ENCODE measurements at regions not wholly inside any gene's neighbourhood (a gene's known extent, or its start where the extent isn't known, plus 50 kb on each side); places are given as distances from the start of the nearest gene placed in this dataset.

DNA sequence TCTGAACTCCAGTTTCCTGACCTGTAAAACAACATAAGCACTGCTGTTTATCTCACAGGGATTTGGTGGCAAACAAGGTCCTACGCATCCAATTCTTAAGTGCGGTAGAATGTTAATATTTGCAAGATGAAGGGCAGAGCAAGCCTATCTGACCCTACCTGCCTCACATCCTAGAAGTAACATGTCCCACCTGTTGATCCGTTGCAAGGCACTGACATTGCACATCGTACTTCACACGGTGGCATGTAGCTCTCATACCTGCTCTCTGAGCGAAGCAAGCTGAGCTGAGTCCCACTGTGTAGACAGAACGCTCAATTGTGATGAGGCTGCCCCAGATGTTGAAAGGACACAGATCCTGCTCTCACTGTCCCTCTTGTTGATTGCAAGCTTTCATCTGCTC, 154.7 kb upstream of the PDE10A start:
- ATAC-seq (ENCODE audit: low FRiP score in 2 of 2) = no peak
- no peak for DNase-seq
- H3K36me3 ChIP-seq = no peaks in the 10 kb centered on the region
- no peak overlapping the region for H3K27ac ChIP-seq
- H3K4me3 ChIP-seq = no peak overlapping the region
- H3K27me3 ChIP-seq = no peaks in the 10 kb centered on the region
- 81 to 87% methylated on average over 6 to 7 of the region's 7 CpGs for WGBS, 2 donors
- no peak for TF ChIP-seq POLR2AphosphoS5 (IDR thresholded peaks at IDR 0.05)
- TF ChIP-seq POLR2A (IDR thresholded peaks at IDR 0.05) = no peak
- no peak for TF ChIP-seq CTCF (IDR thresholded peaks at IDR 0.05)
- TF ChIP-seq EP300 (IDR thresholded peaks at IDR 0.05) = no peak
- no peaks in the 10 kb centered on the region for H3K4me1 ChIP-seq
- H3K9me3 ChIP-seq = no peaks in the 10 kb centered on the region

DNA sequence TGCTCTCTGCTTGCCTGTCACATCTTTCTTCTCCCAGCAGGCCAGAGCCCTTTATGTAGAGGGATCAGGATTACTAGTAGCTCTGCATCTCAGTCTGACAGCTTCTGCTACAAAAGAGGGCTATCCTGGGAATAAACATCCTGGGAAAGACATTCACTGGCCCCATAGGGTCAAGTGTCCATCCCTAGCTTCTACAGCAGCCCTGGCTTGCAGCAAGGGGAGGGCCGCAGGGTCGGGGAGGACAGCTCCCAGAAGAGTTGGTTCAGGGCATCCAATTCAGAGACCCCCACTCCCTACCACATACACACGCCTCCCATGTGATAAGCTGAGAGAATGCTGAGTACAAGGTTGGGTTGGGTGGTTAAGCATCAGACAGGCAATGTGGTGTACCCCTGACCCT, 154.1 kb upstream of the PDE10A start:
- 78 to 81% methylated on average over 3 of the region's 3 CpGs for WGBS, 2 donors
- H3K36me3 ChIP-seq = no peaks in the 10 kb centered on the region
- no peaks in the 10 kb centered on the region for H3K4me1 ChIP-seq
- H3K4me3 ChIP-seq = no peak overlapping the region
- DNase-seq (no peak), ATAC-seq (ENCODE audit: low FRiP score in 2 of 2) (peak in 1 of 2 donors; percentile 64)
- no peaks in the 10 kb centered on the region for H3K9me3 ChIP-seq
- no peak overlapping the region for H3K27ac ChIP-seq
- TF ChIP-seq CTCF (IDR thresholded peaks at IDR 0.05) = no peak
- no peak for TF ChIP-seq EP300 (IDR thresholded peaks at IDR 0.05)
- no peak for TF ChIP-seq POLR2AphosphoS5 (IDR thresholded peaks at IDR 0.05)
- TF ChIP-seq POLR2A (IDR thresholded peaks at IDR 0.05) = no peak
- H3K27me3 ChIP-seq = no peaks in the 10 kb centered on the region

DNA sequence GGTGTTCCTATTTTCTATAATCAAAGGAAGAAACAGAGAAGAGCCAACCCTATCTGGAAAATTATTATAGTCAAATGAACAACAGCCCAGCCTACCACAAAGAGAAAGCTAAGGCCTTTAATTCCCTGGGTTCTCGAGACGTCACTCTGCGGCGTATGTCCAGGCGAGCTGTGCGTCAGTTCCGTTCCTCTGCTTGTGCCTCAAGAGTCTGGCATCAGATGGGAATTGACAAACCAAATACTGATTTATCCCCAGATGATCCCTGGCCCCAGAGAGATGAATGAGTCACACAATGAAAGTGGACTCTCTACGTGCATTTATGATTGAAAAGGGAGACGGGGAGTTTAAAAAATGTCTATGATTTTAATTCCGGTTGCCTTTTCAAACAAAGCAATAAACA, 151.6 kb upstream of the PDE10A start:
- TF ChIP-seq POLR2AphosphoS5 (IDR thresholded peaks at IDR 0.05) = no peak
- TF ChIP-seq CTCF (IDR thresholded peaks at IDR 0.05) = no peak
- no peak for TF ChIP-seq POLR2A (IDR thresholded peaks at IDR 0.05)
- TF ChIP-seq EP300 (IDR thresholded peaks at IDR 0.05) = no peak
- Histone ChIP-seq H3K27me3 (no peaks in the 10 kb centered on the region), H3K36me3 (no peaks in the 10 kb centered on the region), H3K27ac (no peak overlapping the region), H3K4me3 (no peak overlapping the region), H3K4me1 (no peaks in the 10 kb centered on the region), H3K9me3 (peaks cover 0 to under 1% (median 0%) of the 10 kb centered on the region in 4 donors)
- 92 to 95% methylated on average over 10 of the region's 10 CpGs for WGBS, 2 donors
- ATAC-seq (ENCODE audit: low FRiP score in 2 of 2) (no peak), DNase-seq (no peak)

- Histone ChIP-seq H3K9me3 (peaks cover 0 to 6% (median 2%) of the 10 kb centered on the region in 4 donors), H3K36me3 (no peaks in the 10 kb centered on the region), H3K27ac (no peak overlapping the region), H3K27me3 (no peaks in the 10 kb centered on the region), H3K4me3 (no peak overlapping the region), H3K4me1 (no peaks in the 10 kb centered on the region)
- ATAC-seq (ENCODE audit: low FRiP score in 2 of 2) (no peak), DNase-seq (no peak)
- TF ChIP-seq POLR2AphosphoS5 (IDR thresholded peaks at IDR 0.05) (no peak), EP300 (IDR thresholded peaks at IDR 0.05) (no peak), CTCF (IDR thresholded peaks at IDR 0.05) (no peak), POLR2A (IDR thresholded peaks at IDR 0.05) (no peak)
- 87 to 89% methylated on average over 7 of the region's 7 CpGs for WGBS, 2 donors
These were observed 148.5 kb upstream of the PDE10A start for GRCh38 chr6:165811512-165811911.

GRCh38 chr6:165808021-165808420, 145.0 kb upstream of the PDE10A start:
- no peaks in the 10 kb centered on the region for H3K27me3 ChIP-seq
- H3K9me3 ChIP-seq = peaks cover 0 to 6% (median 2%) of the 10 kb centered on the region in 4 donors
- no peak for TF ChIP-seq CTCF (IDR thresholded peaks at IDR 0.05)
- no peak for TF ChIP-seq POLR2AphosphoS5 (IDR thresholded peaks at IDR 0.05)
- TF ChIP-seq EP300 (IDR thresholded peaks at IDR 0.05) = no peak
- no peak for TF ChIP-seq POLR2A (IDR thresholded peaks at IDR 0.05)
- no peak overlapping the region for H3K4me3 ChIP-seq
- DNase-seq (no peak), ATAC-seq (ENCODE audit: low FRiP score in 2 of 2) (no peak)
- no peaks in the 10 kb centered on the region for H3K36me3 ChIP-seq
- peaks cover 0 to 9% (median 8%) of the 10 kb centered on the region in 4 donors for H3K4me1 ChIP-seq
- H3K27ac ChIP-seq = no peak overlapping the region
- WGBS, 2 donors = 84 to 93% methylated on average over 10 of the region's 10 CpGs
